ENCODE measurements at regions not wholly inside any gene's neighbourhood (a gene's known extent, or its start where the extent isn't known, plus 50 kb on each side); places are given as distances from the start of the nearest gene placed in this dataset.
"Not testable (repeated sequence)": the region's sequence is repeated elsewhere in the genome, so short reads cannot be mapped to it uniquely, and the experiment has no call there.

DNA sequence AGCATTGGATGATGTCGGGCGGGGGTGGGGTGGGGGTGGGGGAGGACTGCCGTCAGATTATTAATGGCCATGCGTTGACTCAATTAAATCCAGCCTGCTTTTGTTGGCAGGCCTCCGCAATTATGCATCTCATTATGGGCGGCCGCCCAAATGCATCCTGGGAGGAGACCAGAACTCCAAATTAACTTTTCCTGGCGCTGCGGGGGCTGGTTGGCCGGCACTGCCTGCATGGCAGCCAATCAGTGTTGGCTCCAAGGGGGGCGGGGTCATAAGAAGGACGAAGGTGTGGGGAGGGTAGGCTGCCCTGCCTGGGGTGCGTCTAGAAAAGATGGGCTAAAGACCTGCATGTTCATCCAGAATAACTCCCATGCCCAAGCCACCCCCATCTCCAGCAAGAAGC lies 83.9 kb upstream of the PAX2 start:
- in situ Hi-C loops (cut with MboI; ENCODE audit: low sequenced_read_pairs, unreplicated experiment), result no loop called here
- no peak for DNase-seq (ENCODE audit: low spot score)
- TF ChIP-seq, protein P1, sequence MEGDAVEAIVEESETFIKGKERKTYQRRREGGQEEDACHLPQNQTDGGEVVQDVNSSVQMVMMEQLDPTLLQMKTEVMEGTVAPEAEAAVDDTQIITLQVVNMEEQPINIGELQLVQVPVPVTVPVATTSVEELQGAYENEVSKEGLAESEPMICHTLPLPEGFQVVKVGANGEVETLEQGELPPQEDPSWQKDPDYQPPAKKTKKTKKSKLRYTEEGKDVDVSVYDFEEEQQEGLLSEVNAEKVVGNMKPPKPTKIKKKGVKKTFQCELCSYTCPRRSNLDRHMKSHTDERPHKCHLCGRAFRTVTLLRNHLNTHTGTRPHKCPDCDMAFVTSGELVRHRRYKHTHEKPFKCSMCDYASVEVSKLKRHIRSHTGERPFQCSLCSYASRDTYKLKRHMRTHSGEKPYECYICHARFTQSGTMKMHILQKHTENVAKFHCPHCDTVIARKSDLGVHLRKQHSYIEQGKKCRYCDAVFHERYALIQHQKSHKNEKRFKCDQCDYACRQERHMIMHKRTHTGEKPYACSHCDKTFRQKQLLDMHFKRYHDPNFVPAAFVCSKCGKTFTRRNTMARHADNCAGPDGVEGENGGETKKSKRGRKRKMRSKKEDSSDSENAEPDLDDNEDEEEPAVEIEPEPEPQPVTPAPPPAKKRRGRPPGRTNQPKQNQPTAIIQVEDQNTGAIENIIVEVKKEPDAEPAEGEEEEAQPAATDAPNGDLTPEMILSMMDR (IDR thresholded peaks at IDR 0.05; ENCODE audit: borderline replicate concordance, control extremely low read depth, extremely low read depth, insufficient read depth, missing control alignments), result no peak

DNA sequence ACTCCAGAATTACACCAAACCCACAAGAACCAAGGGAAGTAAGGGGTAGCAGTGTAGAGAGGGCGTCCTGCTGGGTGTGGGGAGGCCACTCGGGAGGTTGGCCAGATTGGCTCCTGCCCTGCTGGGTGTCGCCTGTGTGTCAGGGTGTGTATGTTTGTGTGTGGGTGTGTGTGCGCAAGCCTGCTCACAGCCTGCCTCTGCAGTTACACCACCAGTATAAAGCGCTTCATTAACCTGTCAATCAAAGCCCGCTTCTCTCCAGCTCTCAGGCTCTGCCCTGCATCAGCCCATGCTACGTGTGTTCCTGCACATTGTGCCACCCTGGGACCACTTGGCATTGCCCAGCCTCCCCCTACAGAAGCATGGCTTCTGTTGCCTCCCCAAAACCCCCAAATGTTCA lies 83.3 kb upstream of the PAX2 start:
- TF ChIP-seq, protein P1 (IDR thresholded peaks at IDR 0.05; ENCODE audit: borderline replicate concordance, control extremely low read depth, extremely low read depth, insufficient read depth, missing control alignments), result no peak
- in situ Hi-C loops (cut with MboI; ENCODE audit: low sequenced_read_pairs, unreplicated experiment), result no loop called here
- DNase-seq (ENCODE audit: low spot score), result no peak

DNA sequence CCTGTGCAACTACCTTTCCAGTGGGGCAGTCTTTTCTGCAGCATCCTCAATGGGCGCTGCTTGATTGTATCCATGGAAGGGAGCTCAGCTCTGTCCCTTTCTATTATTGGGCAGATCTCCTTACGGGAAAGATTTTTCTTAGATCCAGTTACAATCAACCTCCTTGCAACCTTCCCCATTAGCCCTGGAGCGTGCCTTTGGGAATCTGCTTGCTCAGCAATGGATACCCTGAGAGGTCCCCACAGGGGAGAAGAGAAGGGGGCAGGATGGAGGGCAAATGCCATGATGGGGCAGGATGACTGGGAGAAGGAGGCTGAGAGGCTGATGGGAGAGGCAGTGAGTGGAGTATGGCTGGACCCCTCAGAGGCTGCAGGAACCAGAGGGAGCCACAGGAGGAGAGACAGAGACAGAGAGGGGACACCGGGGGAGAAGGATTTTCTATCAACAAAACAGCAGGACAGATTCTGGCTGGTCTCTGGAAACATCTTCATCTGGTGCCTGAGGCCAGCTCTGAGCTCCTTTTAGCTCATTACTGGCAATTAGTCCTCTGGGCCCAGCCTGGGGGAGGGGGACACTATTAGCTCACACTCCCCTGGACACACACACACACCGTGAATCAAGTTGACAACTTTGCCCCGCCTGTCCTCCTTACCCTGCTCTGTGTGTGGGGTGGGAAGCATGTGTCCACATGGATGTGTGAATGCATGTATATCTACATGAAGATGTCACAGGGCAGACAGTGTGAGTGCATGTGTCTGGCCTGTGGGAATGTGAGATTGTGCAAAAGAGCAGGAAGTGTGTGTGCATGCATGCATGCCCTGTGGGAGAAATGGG lies 80.8 kb upstream of the PAX2 start:
- TF ChIP-seq, protein P1 (IDR thresholded peaks at IDR 0.05; ENCODE audit: borderline replicate concordance, control extremely low read depth, extremely low read depth, insufficient read depth, missing control alignments), result no peak
- in situ Hi-C loops (cut with MboI; ENCODE audit: low sequenced_read_pairs, unreplicated experiment), result no loop called here
- no peak for DNase-seq (ENCODE audit: low spot score)

- DNase-seq (ENCODE audit: low spot score); in situ Hi-C loops (cut with MboI; ENCODE audit: low sequenced_read_pairs, unreplicated experiment): not testable (repeated sequence)
Observed at GRCh38 chr10:100666634-100667033, 78.7 kb upstream of the PAX2 start.

DNA sequence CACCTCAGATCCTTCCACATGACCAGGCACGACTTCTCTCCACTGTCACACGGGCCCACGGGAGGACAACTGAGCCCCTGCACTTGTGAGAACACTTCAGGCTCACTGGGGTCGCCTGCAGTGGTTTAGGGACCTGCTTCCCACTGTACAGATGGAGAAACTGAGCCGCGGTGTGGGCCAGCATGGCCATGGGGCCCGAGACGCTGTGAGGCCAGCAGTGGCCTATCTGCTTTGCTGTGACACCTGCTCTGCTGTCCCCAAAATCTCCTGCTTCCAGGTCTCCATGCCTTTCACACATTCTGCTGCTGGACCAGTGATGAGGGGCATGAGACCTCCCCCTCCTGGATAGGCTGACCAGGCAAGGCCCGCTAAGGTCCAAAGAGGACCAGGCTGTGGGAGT lies 75.8 kb upstream of the PAX2 start:
- in situ Hi-C loops (cut with MboI; ENCODE audit: low sequenced_read_pairs, unreplicated experiment), result no loop called here
- DNase-seq (ENCODE audit: low spot score), result no peak
- TF ChIP-seq, protein P1 (IDR thresholded peaks at IDR 0.05; ENCODE audit: borderline replicate concordance, control extremely low read depth, extremely low read depth, insufficient read depth, missing control alignments), result no peak

DNA sequence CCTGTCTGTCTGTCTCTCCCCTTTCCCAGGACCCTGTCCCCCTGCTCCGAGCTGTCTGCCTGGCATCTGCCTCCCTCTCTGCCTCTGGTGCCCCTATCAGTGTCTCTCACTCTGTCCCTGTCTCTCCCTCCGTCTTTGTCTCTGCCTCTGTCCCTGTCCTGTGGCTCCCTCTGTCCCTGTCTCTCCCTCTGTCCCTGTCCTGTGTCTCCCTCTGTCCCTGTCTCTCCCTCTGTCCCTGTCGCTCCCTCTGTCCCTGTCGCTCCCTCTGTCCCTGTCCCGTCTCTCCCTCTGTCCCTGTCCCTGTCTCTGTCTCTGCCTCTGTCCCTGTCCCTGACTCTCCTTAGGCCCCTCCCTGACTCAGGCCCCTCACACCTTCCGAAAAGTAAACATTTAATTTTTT lies 75.0 kb upstream of the PAX2 start:
- TF ChIP-seq, protein P1 (IDR thresholded peaks at IDR 0.05; ENCODE audit: borderline replicate concordance, control extremely low read depth, extremely low read depth, insufficient read depth, missing control alignments), result no peak
- DNase-seq (ENCODE audit: low spot score), result no peak
- in situ Hi-C loops (cut with MboI; ENCODE audit: low sequenced_read_pairs, unreplicated experiment), result no loop called here

DNA sequence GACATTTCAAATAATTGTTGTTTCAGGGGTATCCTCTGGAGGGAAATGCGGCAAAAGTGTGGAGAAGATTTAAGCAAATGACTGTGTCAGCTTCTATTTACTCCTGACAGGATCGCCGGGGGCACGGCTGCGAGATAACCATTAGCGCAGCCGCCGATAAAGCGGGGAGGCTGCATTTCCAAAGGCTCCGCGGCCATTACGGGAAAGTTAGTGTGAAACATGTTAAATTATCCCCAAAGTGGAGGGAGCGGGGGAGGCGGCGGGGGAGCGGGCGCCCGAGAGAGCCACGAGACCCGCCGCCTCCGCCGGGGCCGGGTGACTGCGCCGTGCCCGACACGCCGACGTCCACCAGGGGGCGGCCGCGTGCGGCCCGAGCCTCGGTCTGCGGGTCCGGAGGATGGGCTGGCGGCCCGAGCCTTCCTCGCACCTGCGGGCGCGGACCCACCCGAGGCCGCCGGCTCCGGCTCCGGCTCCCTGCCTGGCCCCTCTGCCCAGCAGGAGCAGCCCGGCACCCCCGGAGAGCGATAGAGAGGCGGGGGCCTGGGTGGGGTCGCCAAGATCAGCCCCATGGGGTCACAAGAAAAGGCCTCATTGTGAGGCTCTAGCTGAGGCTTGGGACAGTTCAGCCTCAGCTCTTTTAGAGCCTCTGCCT lies 74.4 kb upstream of the PAX2 start:
- peak; percentile 91 for DNase-seq (ENCODE audit: low spot score)
- in situ Hi-C loops (cut with MboI; ENCODE audit: low sequenced_read_pairs, unreplicated experiment), result no loop called here
- TF ChIP-seq, protein P1 (IDR thresholded peaks at IDR 0.05; ENCODE audit: borderline replicate concordance, control extremely low read depth, extremely low read depth, insufficient read depth, missing control alignments), result peak; percentile 95
